ENCODE measurements at regions not wholly inside any gene's neighbourhood (a gene's known extent, or its start where the extent isn't known, plus 50 kb on each side); places are given as distances from the start of the nearest gene placed in this dataset.

DNA sequence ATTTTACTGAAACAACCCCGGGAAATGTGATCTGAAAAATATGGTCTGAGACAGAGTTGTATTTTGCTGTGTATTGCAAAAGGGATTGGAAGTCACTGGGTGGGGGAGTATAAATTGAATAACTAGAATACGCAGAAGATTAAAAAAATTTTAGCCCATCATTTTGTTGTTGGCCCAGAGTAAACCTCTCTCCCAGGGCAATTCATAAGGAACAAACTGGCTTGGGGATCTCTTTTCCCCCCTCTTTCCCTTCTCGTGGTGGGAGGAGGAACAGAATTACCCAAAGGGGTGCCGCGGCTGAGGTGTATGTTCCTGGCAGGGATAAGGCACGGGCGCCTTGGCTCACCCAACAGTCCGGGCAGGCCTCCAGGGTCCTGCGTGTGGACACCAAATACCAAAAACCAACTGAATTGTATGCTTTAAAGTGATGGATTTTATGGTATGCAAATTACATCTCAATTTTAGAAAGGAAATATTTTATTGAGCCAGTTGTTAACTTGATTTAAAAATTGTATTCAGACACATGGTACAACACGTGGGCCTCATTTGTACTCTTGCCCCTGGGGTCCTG is 121.2 kb upstream of the SPRED2 start:
- no peak overlapping the region for H3K4me3 ChIP-seq (ENCODE audit: low read depth, low read length)
- TF ChIP-seq, protein P1, sequence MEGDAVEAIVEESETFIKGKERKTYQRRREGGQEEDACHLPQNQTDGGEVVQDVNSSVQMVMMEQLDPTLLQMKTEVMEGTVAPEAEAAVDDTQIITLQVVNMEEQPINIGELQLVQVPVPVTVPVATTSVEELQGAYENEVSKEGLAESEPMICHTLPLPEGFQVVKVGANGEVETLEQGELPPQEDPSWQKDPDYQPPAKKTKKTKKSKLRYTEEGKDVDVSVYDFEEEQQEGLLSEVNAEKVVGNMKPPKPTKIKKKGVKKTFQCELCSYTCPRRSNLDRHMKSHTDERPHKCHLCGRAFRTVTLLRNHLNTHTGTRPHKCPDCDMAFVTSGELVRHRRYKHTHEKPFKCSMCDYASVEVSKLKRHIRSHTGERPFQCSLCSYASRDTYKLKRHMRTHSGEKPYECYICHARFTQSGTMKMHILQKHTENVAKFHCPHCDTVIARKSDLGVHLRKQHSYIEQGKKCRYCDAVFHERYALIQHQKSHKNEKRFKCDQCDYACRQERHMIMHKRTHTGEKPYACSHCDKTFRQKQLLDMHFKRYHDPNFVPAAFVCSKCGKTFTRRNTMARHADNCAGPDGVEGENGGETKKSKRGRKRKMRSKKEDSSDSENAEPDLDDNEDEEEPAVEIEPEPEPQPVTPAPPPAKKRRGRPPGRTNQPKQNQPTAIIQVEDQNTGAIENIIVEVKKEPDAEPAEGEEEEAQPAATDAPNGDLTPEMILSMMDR (IDR thresholded peaks at IDR 0.05; ENCODE audit: borderline replicate concordance, insufficient read depth, low read depth, low read length): no peak

DNA sequence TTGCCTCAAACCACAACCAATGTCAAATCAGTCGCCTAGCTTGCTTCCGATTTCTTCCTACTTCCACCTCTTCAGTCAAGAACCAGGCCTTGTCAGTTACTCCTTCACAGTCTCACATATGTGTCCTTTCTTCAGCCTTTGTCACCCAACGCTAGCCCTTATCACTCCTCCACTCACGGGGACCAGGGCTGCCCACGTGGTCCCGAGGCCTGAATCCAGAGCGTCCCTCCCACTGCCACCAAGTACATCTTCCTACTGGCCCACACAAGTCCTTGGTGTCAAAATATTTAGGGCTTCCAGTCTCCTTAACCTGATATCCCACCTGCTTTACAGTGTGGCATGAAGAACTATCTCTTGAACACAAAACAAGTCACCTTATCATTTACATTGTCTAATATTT is 119.1 kb upstream of the SPRED2 start:
- TF ChIP-seq, protein P1 (IDR thresholded peaks at IDR 0.05; ENCODE audit: borderline replicate concordance, insufficient read depth, low read depth, low read length): no peak
- no peak overlapping the region for H3K4me3 ChIP-seq (ENCODE audit: low read depth, low read length)

DNA sequence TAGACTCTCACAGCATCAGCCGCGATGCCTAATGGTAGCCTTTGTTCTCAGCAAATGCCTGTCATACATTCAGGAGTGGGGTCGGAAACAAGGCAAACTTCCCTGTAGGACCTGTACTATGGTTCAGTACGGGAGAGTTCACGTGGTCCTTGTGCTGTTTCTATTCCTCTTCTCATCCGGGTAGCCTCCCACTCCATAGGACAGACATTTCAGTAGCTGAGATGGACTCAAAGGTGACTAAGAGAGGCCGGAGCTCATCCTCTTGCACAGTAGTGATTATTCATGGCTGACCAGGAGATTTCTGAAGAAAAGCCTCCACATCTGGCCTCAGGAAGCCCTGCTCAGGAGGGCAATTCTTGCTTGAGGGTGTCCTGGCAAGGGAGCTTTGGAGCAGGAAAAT is 117.8 kb upstream of the SPRED2 start:
- H3K4me3 ChIP-seq (ENCODE audit: low read depth, low read length): no peak overlapping the region
- TF ChIP-seq, protein P1 (IDR thresholded peaks at IDR 0.05; ENCODE audit: borderline replicate concordance, insufficient read depth, low read depth, low read length): no peak

DNA sequence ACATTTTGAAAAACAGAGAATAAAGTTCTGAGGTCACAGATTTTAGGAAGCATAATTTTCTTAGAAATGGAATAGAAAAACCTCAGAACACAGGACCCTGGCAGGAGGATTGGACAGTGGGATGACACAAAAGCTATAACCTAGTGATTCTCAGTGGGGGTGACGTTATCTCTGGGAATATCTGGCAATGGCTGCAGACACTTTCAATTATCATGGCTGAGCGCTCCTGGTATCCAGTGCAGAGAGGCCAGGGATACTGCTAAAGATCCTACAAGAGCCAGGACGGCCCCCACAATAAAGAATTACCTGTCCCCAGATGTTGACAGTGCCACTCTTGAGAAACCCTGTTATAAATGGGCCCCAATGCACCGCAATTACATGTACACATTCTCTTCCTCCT is 117.2 kb upstream of the SPRED2 start:
- no peak overlapping the region for H3K4me3 ChIP-seq (ENCODE audit: low read depth, low read length)
- TF ChIP-seq, protein P1 (IDR thresholded peaks at IDR 0.05; ENCODE audit: borderline replicate concordance, insufficient read depth, low read depth, low read length): no peak

DNA sequence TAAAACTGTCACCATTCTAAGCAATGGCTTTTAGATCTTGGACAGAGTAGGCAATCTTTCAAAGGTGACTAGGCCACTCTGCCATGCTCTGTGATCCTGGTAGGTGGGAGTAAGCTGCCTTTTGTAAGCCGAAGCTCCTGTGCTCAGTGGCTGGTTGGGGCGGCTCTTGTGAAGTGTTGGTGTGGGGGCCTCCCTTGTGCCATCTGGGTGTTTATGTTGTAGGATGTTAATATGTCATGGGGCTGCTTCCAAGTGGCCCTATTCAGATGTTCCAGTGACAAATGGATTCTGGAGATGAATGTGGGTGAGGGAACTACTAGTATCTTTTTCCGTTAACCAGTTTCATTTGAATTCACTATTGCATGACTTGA is 116.8 kb upstream of the SPRED2 start:
- TF ChIP-seq, protein P1 (IDR thresholded peaks at IDR 0.05; ENCODE audit: borderline replicate concordance, insufficient read depth, low read depth, low read length): no peak
- H3K4me3 ChIP-seq (ENCODE audit: low read depth, low read length): no peak overlapping the region

DNA sequence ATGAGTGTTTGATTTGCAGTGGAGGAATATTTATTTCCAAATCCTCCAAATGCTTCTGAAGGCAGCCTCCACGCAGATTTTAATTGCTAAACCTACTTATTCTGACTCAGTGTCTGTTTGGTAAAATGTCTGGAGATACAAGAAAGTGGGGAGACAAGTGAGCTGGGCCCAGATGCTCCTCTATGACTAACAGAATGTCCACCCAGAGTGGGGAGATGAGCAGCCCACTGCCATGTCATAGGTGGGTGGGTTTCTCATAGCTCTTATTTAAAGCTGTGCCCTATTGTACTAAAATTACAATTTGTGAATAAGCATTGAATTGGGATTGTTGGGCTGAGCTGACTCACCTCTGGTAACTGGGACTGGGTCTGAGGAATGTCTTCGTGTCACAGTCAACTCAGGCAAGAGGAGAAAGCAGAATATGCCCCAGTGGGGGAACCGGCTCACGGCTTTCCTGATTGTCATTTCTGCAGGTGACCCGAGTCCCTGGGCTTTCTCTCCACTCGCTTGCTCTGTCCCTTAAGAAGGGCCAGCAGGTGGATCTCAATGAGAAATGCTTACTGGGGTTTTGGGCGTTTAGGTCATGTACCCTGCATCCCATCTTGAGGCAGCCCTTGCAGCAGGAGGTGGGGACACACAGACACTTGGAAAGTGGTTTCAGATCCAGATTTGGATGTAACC is 116.3 kb upstream of the SPRED2 start:
- H3K4me3 ChIP-seq (ENCODE audit: low read depth, low read length): no peak overlapping the region
- TF ChIP-seq, protein P1 (IDR thresholded peaks at IDR 0.05; ENCODE audit: borderline replicate concordance, insufficient read depth, low read depth, low read length): no peak

DNA sequence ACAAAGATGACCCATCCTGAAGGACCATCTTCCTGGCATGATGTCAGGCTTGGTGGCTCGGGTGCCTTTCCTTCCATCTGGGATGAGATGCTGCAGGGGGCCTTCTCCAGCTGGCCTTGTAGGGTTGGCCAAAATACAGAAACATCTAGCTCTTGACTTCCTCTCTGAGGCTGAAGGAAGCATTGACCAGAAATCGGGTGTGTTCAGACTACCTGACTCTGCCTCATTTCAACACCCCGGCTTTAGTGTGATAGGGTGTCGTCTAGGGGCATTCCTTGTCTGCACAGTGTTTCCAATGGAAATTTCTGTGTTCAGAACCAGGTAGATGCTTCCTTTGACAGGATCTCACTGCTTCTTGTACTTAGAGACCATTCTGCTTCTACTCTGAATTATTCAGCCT is 115.7 kb upstream of the SPRED2 start:
- H3K4me3 ChIP-seq (ENCODE audit: low read depth, low read length): no peak overlapping the region
- TF ChIP-seq, protein P1 (IDR thresholded peaks at IDR 0.05; ENCODE audit: borderline replicate concordance, insufficient read depth, low read depth, low read length): no peak
